Activated CD8-positive, alpha-beta memory T cell treated with anti-CD3 and anti-CD28 coated beads for 36 hours (primary cell): ENCODE measurements at regions not wholly inside any gene's neighbourhood (a gene's known extent, or its start where the extent isn't known, plus 50 kb on each side); places are given as distances from the start of the nearest gene placed in this dataset.
"Not testable (repeated sequence)": the region's sequence is repeated elsewhere in the genome, so short reads cannot be mapped to it uniquely, and the experiment has no call there.

ENCODE experiments used
- CTCF ChIA-PET: fragments of 350-600 bp; sonication (Branson Sonifier 250); formaldehyde crosslinking; loops from one replicate; lab custom pipeline; 2021; ENCODE audit warnings: antibody characterized with exemption; lab: Charles Lee
- POLR2A ChIA-PET: fragments of 350-600 bp; sonication (Branson Sonifier 250); formaldehyde crosslinking; loops from one replicate; lab custom pipeline; 2021; ENCODE audit warnings: antibody characterized with exemption; lab: Charles Lee

- ChIA-PET CTCF (no interaction called here), POLR2A (no interaction called here)
These were observed 289.6 kb downstream of the PPP1R3A start for GRCh38 chr7:113628948-113629847.

GRCh38 chr7:113625494-113626102 is 293.2 kb downstream of the PPP1R3A start:
- ChIA-PET POLR2A (no interaction called here), CTCF (no interaction called here)

- ChIA-PET POLR2A (no interaction called here), CTCF (no interaction called here)
These were observed 296.0 kb downstream of the PPP1R3A start for GRCh38 chr7:113622796-113623195.

GRCh38 chr7:113610572-113610971 is 308.2 kb downstream of the PPP1R3A start:
- POLR2A ChIA-PET = no interaction called here
- CTCF ChIA-PET = no interaction called here

- ChIA-PET CTCF (no interaction called here), POLR2A (no interaction called here)
These were observed 310.0 kb downstream of the PPP1R3A start for GRCh38 chr7:113608782-113609181.

- CTCF ChIA-PET = no interaction called here
- POLR2A ChIA-PET = no interaction called here
These were observed 312.5 kb downstream of the PPP1R3A start for GRCh38 chr7:113606325-113606724.

GRCh38 chr7:113600428-113600827 is 318.4 kb downstream of the PPP1R3A start:
- CTCF ChIA-PET, POLR2A ChIA-PET: not testable (repeated sequence)

- POLR2A ChIA-PET, CTCF ChIA-PET: not testable (repeated sequence)
These were observed 325.4 kb downstream of the PPP1R3A start for GRCh38 chr7:113593455-113593854.

GRCh38 chr7:113592924-113593323 is 325.9 kb downstream of the PPP1R3A start:
- CTCF ChIA-PET, POLR2A ChIA-PET: not testable (repeated sequence)

- CTCF ChIA-PET = no interaction called here
- POLR2A ChIA-PET = no interaction called here
These were observed 336.3 kb downstream of the PPP1R3A start for GRCh38 chr7:113582471-113582870.

GRCh38 chr7:113563257-113563656 is 355.6 kb downstream of the PPP1R3A start:
- POLR2A ChIA-PET, CTCF ChIA-PET: not testable (repeated sequence)

GRCh38 chr7:113562801-113563200 is 356.0 kb downstream of the PPP1R3A start:
- ChIA-PET CTCF (no interaction called here), POLR2A (no interaction called here)

- ChIA-PET CTCF (no interaction called here), POLR2A (no interaction called here)
These were observed 356.6 kb downstream of the PPP1R3A start for GRCh38 chr7:113562242-113562641.

GRCh38 chr7:113561446-113561845 is 357.4 kb downstream of the PPP1R3A start:
- ChIA-PET POLR2A (no interaction called here), CTCF (no interaction called here)

GRCh38 chr7:113550966-113551365 is 367.8 kb downstream of the PPP1R3A start:
- CTCF ChIA-PET = no interaction called here
- POLR2A ChIA-PET = no interaction called here

GRCh38 chr7:113548561-113548960 is 370.2 kb downstream of the PPP1R3A start:
- ChIA-PET CTCF (no interaction called here), POLR2A (no interaction called here)

GRCh38 chr7:113548137-113548536 is 370.7 kb downstream of the PPP1R3A start:
- POLR2A ChIA-PET = no interaction called here
- CTCF ChIA-PET = no interaction called here

GRCh38 chr7:113521468-113521867 is 397.3 kb downstream of the PPP1R3A start:
- ChIA-PET POLR2A (no interaction called here), CTCF (no interaction called here)

- POLR2A ChIA-PET = no interaction called here
- CTCF ChIA-PET = no interaction called here
These were observed 399.3 kb downstream of the PPP1R3A start for GRCh38 chr7:113519472-113519871.

- ChIA-PET POLR2A (no interaction called here), CTCF (no interaction called here)
These were observed 386.3 kb upstream of the SMIM30 start for GRCh38 chr7:113504691-113505090.

GRCh38 chr7:113504142-113504541 is 385.8 kb upstream of the SMIM30 start:
- ChIA-PET CTCF (no interaction called here), POLR2A (no interaction called here)
